GM18861 (cell line): ENCODE measurements at regions not wholly inside any gene's neighbourhood (a gene's known extent, or its start where the extent isn't known, plus 50 kb on each side); places are given as distances from the start of the nearest gene placed in this dataset.

Source experiments
- ATAC-seq: cut with Tn5 transposase; IDR thresholded peaks from one replicate; pipeline ENCODE4 v1.9.1; 2021; ENCODE audit not compliant: unreplicated experiment

- no peak for ATAC-seq
These were observed 988.2 kb upstream of the CHAC2 start for GRCh38 chr2:52779446-52779845.

- ATAC-seq: no peak
These were observed 991.0 kb upstream of the CHAC2 start for GRCh38 chr2:52776571-52776970.

GRCh38 chr2:52775674-52776073 lies 991.9 kb upstream of the CHAC2 start:
- ATAC-seq: no peak

- no peak for ATAC-seq
These were observed 1001.9 kb upstream of the CHAC2 start for GRCh38 chr2:52765735-52766134.

- no peak for ATAC-seq
These were observed 1017.8 kb upstream of the CHAC2 start for GRCh38 chr2:52749764-52750163.

- no peak for ATAC-seq
These were observed 1022.5 kb upstream of the CHAC2 start for GRCh38 chr2:52745144-52745543.

- ATAC-seq: no peak
These were observed 1034.7 kb upstream of the CHAC2 start for GRCh38 chr2:52732849-52733395.

GRCh38 chr2:52724585-52724984 lies 1043.0 kb upstream of the CHAC2 start:
- ATAC-seq: no peak

- ATAC-seq: no peak
These were observed 1049.8 kb upstream of the CHAC2 start for GRCh38 chr2:52717836-52718235.

- ATAC-seq: no peak
These were observed 1056.6 kb upstream of the CHAC2 start for GRCh38 chr2:52710810-52711618.

GRCh38 chr2:52704251-52704650 lies 1063.4 kb upstream of the CHAC2 start:
- no peak for ATAC-seq

- no peak for ATAC-seq
These were observed 1064.6 kb upstream of the CHAC2 start for GRCh38 chr2:52703004-52703403.

- ATAC-seq: no peak
These were observed 1069.2 kb upstream of the CHAC2 start for GRCh38 chr2:52698408-52698807.

- no peak for ATAC-seq
These were observed 1069.9 kb upstream of the CHAC2 start for GRCh38 chr2:52697690-52698089.

GRCh38 chr2:52695731-52696130 lies 1071.9 kb upstream of the CHAC2 start:
- ATAC-seq: no peak

GRCh38 chr2:52686935-52687334 lies 1080.7 kb upstream of the CHAC2 start:
- ATAC-seq: no peak

GRCh38 chr2:52676056-52676455 lies 1091.5 kb upstream of the CHAC2 start:
- ATAC-seq: no peak

GRCh38 chr2:52668724-52669123 lies 1098.9 kb upstream of the CHAC2 start:
- no peak for ATAC-seq

- ATAC-seq: no peak
These were observed 1108.1 kb upstream of the CHAC2 start for GRCh38 chr2:52659546-52659945.

GRCh38 chr2:52658598-52658997 lies 1109.0 kb upstream of the CHAC2 start:
- no peak for ATAC-seq

GRCh38 chr2:52639692-52640091 lies 1127.9 kb upstream of the CHAC2 start:
- no peak for ATAC-seq

GRCh38 chr2:52632543-52632942 lies 1135.1 kb upstream of the CHAC2 start:
- ATAC-seq: no peak

GRCh38 chr2:52629944-52630343 lies 1137.7 kb upstream of the CHAC2 start:
- no peak for ATAC-seq
